HG03039 (cell line): ENCODE measurements at regions not wholly inside any gene's neighbourhood (a gene's known extent, or its start where the extent isn't known, plus 50 kb on each side); places are given as distances from the start of the nearest gene placed in this dataset.
A peak's percentile ranks its signal among the peaks of the same experiment; 100 is the strongest.
"Not testable (repeated sequence)": the region's sequence is repeated elsewhere in the genome, so short reads cannot be mapped to it uniquely, and the experiment has no call there.

Source experiments
- ATAC-seq: cut with Tn5 transposase; IDR thresholded peaks from one replicate; pipeline ENCODE4 v1.9.1; 2021; ENCODE audit warnings: mild to moderate bottlenecking, moderate library complexity; ENCODE audit not compliant: unreplicated experiment

GRCh38 chr11:116030697-116031331 is 526.6 kb upstream of the CADM1 start:
- ATAC-seq: no peak

- ATAC-seq: not testable (repeated sequence)
Observed at GRCh38 chr11:116028506-116028905, 524.3 kb upstream of the CADM1 start.

- no peak for ATAC-seq
Observed at GRCh38 chr11:115999437-115999836, 495.2 kb upstream of the CADM1 start.

GRCh38 chr11:115996808-115997188 is 492.6 kb upstream of the CADM1 start:
- no peak for ATAC-seq

GRCh38 chr11:115996125-115996807 is 492.1 kb upstream of the CADM1 start:
- ATAC-seq: peak; percentile 90

GRCh38 chr11:115993590-115993989 is 489.4 kb upstream of the CADM1 start:
- no peak for ATAC-seq

- no peak for ATAC-seq
Observed at GRCh38 chr11:115990004-115990447, 485.8 kb upstream of the CADM1 start.

GRCh38 chr11:115985896-115986295 is 481.7 kb upstream of the CADM1 start:
- no peak for ATAC-seq

GRCh38 chr11:115984228-115984627 is 480.0 kb upstream of the CADM1 start:
- no peak for ATAC-seq

- ATAC-seq: no peak
Observed at GRCh38 chr11:115982666-115983065, 478.5 kb upstream of the CADM1 start.

- no peak for ATAC-seq
Observed at GRCh38 chr11:115981814-115982471, 477.7 kb upstream of the CADM1 start.

GRCh38 chr11:115981104-115981481 is 476.9 kb upstream of the CADM1 start:
- no peak for ATAC-seq

GRCh38 chr11:115980337-115981103 is 476.3 kb upstream of the CADM1 start:
- no peak for ATAC-seq

GRCh38 chr11:115974703-115975102 is 470.5 kb upstream of the CADM1 start:
- ATAC-seq: no peak

- ATAC-seq: not testable (repeated sequence)
Observed at GRCh38 chr11:115967203-115967602, 463.0 kb upstream of the CADM1 start.

GRCh38 chr11:115965767-115966504 is 461.7 kb upstream of the CADM1 start:
- ATAC-seq: no peak

- no peak for ATAC-seq
Observed at GRCh38 chr11:115964091-115964490, 459.9 kb upstream of the CADM1 start.

- ATAC-seq: no peak
Observed at GRCh38 chr11:115963156-115963555, 458.9 kb upstream of the CADM1 start.

- no peak for ATAC-seq
Observed at GRCh38 chr11:115961159-115962003, 457.2 kb upstream of the CADM1 start.

- no peak for ATAC-seq
Observed at GRCh38 chr11:115959081-115959486, 454.9 kb upstream of the CADM1 start.
